IPS DF 4.7 (cell line): ENCODE measurements at regions not wholly inside any gene's neighbourhood (a gene's known extent, or its start where the extent isn't known, plus 50 kb on each side); places are given as distances from the start of the nearest gene placed in this dataset.
"Not testable (repeated sequence)": the region's sequence is repeated elsewhere in the genome, so short reads cannot be mapped to it uniquely, and the experiment has no call there.

ENCODE experiments used
- DNase-seq: peaks from one replicate; pipeline ENCODE4 v3.0.0-alpha.2; 2013; ENCODE audit warnings: low spot score; ENCODE audit errors: extremely low read depth

DNA sequence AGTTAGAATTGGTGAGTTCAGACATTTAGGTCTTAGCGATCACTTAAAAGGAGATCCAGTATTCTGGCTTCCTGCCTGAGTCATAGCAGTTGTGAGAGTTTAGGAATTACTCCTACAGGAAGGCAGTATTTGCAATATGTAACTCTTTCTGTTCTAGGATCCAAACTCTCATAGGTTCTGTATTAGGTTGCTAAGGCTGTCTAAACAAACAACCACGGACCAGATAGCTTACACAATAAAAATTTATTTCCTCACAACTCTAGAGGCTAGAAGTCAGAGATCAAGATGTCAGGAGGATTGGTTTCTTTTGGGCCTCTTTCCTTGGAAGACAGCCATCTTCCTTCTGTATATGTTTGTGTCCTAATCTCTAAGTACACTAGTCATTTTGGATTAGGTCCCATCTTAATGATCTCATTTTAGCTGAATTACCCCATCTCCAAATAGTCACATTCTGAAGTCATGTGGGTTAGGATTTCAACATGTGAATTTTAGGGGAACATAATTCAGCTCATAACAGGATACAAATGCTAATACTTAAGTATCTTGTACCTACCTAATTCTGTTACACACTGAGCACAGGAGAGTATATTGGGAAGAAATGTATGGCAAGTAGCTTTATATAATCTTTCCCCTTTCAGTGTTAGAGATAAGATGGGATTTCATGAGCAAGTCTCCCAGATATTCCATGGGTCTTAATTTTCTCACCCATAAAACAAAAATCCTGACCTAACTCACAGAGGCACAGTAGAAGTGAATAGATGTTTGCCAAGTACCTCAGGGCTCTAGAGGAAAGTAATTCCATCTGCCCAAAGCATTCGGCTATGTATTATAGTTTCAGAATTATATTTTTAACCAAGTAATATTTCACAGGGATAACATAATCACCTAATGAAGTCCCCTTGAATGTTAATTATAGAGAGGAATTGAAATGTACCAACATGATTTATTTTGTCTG lies 144.4 kb downstream of the PTBP2 start:
- no peak for DNase-seq

DNA sequence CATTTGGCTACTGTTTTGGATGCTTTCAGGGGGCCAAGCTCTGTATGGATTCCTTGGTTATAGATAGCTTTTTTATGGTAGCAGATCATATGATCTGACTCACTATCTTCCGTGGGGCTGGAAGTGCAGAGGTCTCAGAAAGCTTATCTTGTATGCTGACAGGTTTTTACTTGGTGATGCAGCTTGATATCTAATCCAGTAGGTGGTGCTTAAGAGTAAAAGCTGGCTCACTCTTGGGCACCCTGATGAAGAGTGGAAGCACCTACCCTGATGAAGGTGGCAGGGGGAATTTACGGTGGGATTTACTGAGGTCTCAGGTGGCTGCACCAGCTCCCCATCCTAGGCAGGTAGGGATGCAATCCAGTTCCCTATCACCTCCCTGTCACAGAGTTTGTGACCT lies 151.2 kb downstream of the PTBP2 start:
- no peak for DNase-seq

DNA sequence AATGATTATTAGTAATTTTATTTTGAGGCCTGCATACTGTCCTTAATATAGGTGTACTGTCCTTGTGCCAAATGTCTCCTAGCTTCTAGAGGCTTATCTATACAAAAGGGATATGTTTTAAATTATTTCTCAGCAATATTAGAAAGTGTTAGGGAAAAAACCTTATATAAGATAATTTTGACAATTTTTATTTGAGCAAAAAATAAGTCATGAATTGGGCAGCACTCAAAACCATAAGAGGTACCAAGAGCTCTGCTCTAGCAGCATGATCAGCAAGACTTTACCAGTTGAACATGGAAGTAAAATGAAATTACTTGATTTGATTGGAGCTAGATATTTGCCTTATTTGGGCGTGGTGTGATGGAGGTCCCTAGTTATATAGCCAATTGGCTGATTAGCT lies 157.1 kb downstream of the PTBP2 start:
- DNase-seq = no peak

DNA sequence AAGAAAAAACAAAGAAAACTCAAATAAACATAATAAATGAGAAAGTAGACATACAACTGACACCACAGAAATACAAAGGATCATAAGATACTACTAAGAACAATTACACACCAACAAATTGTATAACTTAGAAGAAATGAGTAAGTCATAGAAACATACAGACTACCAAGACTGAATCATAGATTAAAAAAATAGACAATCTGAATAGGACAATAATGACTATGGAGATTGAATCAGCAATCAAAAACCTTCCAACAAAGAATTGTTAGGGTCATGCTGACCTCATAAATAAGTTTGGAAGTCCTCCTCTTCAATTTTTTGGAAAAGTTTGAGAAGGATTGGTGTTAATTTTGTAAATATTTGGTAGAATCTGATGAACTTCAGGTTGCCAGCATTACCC lies 159.0 kb downstream of the PTBP2 start:
- DNase-seq = no peak

DNA sequence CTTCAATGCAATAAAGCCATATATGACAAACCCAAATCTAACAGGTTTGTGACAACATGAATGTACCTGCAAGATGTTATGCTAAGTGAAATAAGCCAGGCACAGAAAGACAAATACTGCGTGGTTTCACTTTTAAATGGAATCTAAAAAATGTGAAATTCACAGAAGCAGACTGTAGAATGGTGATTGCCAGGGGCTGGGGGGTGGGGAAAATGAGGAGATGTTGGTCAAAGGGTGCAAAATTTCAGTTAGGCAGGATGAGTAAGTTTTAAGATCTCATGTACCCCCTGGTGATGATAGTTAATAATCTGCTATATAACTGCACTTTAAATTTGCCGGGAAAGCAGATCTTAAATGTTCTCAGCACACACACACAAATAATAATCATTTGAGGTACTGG lies 160.5 kb downstream of the PTBP2 start:
- no peak for DNase-seq

DNA sequence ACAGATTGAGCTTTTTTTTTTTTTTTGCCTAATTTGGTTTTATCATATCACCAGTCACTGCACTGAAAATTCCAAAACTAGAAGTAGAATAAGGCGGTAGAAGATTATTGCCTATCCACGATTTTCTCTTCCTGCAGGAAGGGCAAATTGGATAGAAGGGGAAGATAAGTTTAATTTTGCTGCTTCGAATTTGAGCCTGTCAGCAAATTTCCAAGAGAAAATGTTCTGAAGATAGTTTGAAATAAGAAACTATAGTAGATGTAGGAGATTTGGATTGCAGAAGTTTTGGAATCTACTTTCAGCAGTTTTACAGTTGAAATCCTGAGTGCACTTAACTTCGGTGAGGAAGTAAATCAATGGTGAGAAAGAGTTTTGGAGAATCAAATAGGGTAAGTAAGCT lies 164.9 kb downstream of the PTBP2 start:
- DNase-seq = no peak

DNA sequence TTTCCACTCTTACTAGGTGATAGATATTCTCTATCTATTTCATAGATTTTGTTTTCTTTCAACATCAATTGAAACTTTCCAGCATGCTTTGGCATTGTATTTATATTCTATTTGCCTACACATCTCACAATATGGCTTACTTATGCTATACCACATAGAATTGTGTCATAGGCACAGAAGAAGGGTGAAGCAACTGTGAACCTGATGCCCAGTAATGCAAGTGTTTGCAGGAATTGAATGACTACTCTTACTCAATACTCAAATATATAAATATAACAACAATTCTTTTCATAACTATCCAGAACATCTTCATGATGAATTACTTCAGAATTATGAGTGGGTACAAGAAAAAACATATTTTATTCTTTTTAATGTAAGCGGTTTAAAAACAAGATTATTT lies 165.9 kb downstream of the PTBP2 start:
- DNase-seq = no peak

DNA sequence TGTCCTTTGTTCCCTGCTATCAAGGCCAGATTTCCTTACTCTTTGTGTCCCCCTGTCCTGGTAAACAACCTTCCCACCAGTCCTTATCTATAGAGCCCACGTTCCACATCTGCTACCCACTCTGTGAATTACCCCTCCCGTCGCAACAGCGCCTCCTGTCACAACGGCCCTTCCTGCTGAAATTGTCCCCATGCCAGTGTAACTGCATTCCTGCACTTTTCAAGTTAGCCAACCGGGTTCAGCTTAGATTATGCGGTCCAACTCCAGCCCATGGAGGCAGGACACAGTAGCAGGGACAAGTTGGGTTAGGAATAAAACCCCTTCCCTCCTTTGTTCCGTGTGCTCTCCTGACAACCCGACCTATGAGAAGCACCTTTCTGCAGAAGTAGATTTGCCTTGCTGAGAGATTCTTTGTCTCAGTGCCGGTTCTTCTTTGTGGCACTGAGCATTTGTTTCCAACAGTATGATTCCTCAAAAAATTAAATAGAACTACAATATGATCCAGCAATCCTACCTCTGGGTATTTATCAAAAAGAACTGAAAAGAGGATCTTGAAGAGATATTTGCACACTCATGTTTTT lies 180.3 kb downstream of the PTBP2 start:
- no peak for DNase-seq

DNA sequence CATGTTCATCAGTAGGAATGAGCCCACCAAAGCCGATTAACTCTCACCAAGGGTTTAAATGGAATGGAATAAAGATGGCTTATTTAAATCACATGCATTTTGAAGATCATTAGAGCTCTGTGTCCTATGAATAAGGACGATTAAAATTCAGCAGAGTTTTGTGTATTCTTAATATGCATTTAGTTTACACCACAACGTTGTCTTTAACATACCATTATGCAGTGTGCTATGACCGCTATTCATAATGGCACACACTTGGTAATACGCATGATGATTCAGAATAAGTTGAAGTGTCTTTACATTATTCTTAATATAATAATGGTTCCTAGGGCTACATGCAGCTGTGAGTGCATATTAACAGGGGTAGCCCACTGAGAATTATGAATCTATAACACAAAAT lies 190.7 kb downstream of the PTBP2 start:
- DNase-seq = no peak

DNA sequence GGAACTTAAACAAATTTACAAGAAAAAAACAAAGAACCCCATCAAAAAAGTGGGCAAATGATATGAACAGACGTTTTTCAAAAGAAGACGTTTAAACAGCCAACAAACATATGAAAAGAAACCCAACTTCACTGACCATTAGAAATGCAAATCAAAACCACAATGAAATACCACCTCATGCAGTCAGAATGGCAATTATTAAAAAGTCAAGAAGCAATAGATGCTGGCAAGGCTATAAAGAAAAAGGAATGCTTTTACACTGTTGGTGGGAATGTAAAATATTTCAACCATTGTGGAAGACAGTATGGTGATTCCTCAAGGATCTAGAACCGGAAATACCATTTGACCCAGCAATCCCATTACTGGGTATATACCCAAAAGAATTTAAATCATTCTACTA lies 194.1 kb downstream of the PTBP2 start:
- DNase-seq = not testable (repeated sequence)

DNA sequence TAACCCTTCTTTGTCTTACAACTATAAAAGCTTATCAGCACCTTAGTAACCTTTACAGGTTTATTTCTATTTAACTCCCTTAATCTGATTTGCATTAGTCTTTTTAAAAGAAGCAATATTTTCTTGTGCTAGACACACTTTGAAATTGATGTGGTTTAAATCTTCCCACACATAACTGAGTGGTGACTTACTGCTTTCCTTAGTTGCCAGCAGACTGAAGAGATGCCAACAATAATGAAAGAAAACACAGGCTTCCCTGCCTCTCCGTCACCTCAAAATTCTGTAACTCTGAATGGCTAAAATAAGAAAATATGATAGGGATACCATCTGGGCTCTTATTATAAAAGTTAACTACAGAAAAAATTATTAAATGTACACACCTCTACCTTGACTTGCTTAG lies 196.8 kb downstream of the PTBP2 start:
- no peak for DNase-seq

DNA sequence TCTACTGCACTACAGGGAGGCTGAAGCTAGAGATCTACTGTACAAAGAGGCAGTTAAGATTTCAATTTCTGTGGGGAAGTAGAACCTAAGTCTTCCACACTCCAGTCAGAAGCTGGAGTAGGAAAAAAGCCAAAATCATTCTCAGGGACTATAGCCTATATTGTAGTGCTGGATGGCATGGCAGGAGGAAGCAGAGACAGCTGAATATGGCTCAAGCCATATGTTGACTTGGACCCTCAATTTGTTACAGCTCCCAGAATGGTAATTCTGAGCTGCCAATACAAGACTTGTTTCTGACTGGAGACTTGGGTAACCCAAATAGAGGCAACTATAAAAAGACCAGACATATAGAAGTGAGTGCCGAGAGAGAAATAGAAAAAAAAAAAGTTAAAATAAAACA lies 200.6 kb downstream of the PTBP2 start:
- DNase-seq = no peak

DNA sequence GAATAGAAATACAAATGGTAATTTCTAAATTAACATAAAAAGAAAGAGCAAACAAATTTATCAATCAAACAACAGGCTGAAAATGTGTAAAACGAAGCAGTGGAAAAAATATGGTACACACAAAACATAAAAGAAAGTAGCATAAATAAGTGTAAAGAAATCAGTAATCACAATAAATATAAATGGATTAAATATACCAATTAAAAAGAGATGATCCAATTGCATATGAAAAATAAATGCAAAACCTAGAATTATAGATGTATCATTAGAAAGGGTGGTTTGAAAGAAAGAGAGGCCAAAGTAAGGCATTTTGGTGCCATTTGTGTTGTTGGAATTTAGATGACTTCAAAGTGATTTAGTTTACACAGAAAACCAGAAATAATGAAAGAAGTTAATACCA lies 202.2 kb downstream of the PTBP2 start:
- DNase-seq = no peak

DNA sequence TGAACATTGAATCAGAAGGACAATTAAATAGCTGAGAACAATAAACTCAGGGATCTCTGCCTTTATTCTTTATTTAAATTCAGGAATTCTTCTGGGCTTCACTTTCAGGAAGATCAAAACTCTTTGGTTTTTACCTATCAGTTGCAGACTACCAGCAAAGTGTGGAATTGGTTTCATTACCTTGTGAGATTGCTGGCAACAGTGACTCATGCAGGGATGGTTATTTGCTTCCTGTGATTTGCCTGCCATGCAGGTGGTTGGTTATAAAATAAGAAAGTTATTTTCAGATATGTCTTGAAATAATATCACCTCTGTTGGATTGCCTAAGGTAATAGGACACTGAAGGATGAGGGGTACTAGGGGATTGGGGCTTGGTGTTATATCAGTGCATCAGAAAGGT lies 204.6 kb downstream of the PTBP2 start:
- no peak for DNase-seq

DNA sequence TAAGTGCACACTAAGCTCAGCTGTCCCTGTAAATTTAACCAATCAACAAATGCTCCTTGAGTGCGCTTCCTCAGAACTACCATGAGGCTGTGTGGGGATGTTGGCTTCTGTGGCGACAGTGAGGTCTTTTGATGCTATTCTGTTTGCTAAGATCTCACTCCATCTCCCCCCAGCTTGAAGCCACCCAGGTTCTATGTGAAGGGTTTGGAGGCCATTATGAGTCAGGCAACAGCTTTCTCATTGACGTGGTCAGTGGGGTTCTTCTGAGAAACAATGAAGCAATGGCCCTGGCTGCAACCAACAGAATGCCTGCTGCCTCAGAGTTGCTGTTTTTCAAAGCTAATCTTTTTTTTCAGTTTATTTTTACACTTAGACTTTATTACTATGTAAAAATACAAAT lies 205.5 kb downstream of the PTBP2 start:
- DNase-seq = no peak

DNA sequence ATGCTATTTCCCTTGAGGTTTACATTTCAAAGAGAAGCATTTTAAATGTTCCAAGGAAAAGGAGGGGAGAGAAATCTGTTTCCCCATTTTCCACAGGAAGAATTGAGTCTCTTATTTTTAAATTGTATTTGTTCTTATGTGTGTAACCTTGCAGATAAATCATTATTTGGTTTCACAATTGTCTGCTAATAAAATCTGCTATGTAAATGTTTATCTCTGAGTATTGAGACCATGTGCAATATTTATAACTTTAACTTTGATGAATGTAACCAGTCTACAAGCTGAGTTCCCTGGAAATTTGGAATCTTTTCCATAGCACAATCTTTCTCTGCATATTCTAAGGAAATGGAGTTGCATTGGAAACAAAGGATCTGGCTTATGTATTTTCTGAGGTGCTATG lies 209.6 kb downstream of the PTBP2 start:
- no peak for DNase-seq

DNA sequence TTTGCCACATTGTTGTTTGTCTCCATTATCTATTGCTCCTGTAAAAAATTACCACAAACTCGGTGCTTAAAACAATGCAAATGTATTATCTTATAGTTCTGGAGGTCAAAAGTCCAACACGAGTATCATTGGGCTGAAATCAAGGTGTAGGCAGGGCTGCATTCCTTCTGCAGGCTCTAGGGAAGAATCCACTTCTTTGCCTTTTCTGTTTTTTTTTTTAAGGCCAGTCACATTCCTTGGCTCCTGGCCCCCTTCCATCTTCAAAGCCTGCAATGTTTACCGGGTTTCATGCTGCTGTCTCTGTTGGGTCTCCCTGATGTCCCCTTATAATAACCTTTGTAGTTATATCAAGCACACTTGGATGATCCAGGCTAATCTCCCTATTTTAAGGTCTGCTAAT lies 212.7 kb downstream of the PTBP2 start:
- no peak for DNase-seq

DNA sequence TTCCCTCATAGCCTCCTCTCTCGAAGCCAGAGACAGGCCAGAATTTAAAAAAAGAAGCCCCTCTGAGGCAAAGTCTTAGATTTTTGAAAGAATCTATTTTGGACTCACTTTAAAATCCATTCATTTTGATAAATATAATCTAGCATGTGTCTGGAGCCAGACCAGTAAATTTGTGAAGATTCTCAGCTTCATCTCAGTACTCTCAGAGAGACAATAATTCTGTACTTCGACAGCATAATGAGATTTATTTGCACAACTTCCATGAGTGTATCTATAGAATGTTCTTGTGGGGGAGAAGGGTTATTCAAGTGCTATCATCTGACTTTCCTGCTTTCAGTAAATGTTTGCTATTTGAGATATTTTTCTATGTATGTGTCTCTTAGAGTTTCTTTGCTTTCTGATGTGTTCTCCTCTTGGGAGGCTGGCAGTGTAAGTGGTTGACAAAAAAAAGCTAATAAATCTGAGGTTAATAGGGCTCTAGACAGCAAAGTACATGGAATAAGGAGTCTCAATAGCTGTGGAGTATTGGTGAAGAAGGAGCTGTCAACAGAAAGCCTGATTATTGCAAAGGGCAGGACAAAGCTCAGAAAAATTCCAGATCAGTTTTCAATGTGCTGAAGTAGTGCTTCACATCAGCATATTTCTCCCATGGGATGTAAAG lies 223.0 kb downstream of the PTBP2 start:
- DNase-seq = no peak

DNA sequence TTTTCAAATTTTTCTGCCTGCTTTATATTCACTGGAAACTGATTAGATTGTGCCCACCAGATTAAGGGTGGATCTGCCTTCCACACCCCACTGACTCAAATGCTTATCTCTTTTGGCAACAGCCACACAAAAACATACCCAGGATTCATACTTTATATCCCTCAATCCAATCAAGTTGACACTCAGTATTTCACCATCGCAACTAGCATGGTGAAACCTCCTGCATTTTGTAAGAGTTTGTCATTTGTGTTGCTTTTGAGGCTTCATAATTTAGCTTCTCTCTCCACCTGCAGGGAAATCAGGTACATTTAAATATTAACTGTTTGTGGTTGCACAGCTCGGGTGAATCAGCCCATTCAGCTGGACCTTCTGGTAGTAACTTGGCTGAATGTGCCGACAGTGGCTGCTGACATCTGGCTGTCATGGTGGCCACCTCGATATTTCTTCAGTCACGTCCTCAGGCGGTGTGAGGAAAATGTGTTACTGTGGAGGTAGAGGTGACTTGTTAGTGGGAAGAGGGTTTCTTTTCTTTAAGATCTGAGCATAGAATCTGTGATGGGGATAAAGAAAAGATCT lies 224.0 kb downstream of the PTBP2 start:
- no peak for DNase-seq

DNA sequence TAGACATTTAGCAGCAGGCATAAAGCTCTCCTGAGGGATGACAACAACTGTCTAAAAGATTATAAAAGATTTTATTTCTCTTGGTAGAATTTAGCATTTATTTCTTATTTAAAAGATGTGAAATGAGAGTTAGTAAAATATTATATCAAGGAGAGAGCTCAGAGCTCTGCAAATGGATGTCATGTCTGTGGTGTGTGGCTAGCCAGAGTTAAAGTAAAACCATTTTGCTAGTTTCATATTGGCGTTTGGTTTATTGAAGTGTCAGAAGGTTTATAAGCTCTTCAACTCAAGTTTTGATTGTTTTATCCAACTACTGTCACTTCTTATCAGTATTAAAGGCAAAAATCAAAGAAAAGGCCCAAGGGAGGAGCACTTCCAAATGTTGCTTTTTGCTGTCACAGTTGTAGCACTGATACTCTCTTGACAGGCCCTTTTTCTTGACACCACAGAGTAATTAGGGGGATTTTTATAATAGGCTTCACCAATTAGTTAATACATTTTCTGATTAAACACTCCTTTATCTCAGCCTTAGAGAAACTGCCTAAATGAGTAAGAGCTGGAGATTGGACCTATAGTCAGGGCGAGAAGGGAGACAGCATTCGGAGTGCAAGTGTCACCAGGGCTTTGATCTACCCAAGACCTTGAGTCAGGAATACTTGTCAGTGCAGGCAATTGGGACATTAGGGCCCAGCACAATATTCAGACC lies 233.9 kb downstream of the PTBP2 start:
- no peak for DNase-seq

DNA sequence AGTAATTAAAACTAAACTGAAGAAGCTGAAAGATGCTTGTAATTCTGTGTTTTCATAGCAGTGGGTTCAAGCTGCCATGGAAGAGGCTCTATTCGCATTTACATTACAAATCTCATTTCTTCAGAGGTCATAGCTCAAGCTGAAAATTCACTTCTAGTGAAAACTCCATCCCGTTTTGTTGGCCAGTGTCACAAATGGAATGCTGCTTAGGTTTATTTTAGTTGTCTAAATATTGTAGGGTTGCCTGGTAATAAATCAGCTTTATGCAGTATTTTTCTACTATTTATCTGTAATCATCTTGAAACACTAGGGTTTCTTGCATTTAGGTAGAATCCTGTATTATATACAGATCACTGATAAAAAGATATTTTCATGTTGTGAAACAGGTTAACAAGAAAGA lies 240.6 kb downstream of the PTBP2 start:
- DNase-seq = no peak
